ENCODE measurements at regions not wholly inside any gene's neighbourhood (a gene's known extent, or its start where the extent isn't known, plus 50 kb on each side); places are given as distances from the start of the nearest gene placed in this dataset.

- dilution Hi-C loops (cut with HindIII; ENCODE audit: low sequenced_read_pairs, unreplicated experiment) (no loop called here), in situ Hi-C loops (cut with MboI; ENCODE audit: low sequenced_read_pairs) (no loop called here), intact Hi-C loops (cut with micrococcal nuclease) (no loop called here)
- H2AK9ac ChIP-seq (replicated peaks; ENCODE audit: low read depth, low read length, poor library complexity): no peak overlapping the region
- H3K4me1 ChIP-seq (ENCODE audit: control insufficient read depth, insufficient read depth, low read length): no peaks in the 10 kb centered on the region
- POLR2A ChIA-PET (ENCODE audit: unreplicated experiment): no interaction called here
- H3K27me3 ChIP-seq (ENCODE audit: control insufficient read depth, insufficient read depth, low read length): no peaks in the 10 kb centered on the region
- H3K9ac ChIP-seq (ENCODE audit: low read depth, low read length): no peak overlapping the region
- H2AK5ac ChIP-seq (ENCODE audit: low read depth, low read length): no peak overlapping the region
- no peak overlapping the region for H4K5ac ChIP-seq (ENCODE audit: low read depth, low read length)
- no peaks in the 10 kb centered on the region for H3K9me3 ChIP-seq (ENCODE audit: control insufficient read depth, insufficient read depth, low read length)
- H2AFZ ChIP-seq (replicated peaks; ENCODE audit: low read length, poor library complexity): no peak overlapping the region
- no peak overlapping the region for H4K91ac ChIP-seq (ENCODE audit: insufficient read depth, low read depth, low read length)
- H3K36me3 ChIP-seq (ENCODE audit: control insufficient read depth, insufficient read depth, low read length): no peaks in the 10 kb centered on the region
- no peak overlapping the region for H3K23ac ChIP-seq (ENCODE audit: low read depth, low read length)
- CTCF ChIA-PET: no interaction called here
- no peaks in the 10 kb centered on the region for H3K9me1 ChIP-seq (ENCODE audit: insufficient read depth, low read length)
- ATAC-seq (ENCODE audit: low read depth): no peak
- no peak overlapping the region for H3K4ac ChIP-seq (ENCODE audit: low read depth, low read length)
- no peak overlapping the region for H3K4me3 ChIP-seq (ENCODE audit: insufficient read depth, low read depth, low read length)
- no CpG with 5 or more reads among the region's 3 CpGs for WGBS, 2 experiments (ENCODE audit: extremely low coverage in 2 of 2, insufficient read length in 1 of 2)
- no peak overlapping the region for H2BK120ac ChIP-seq (ENCODE audit: low read depth, low read length)
- no peak overlapping the region for H3K56ac ChIP-seq (ENCODE audit: extremely low read depth, insufficient read depth, low read length)
- no TSS peak for BruUV-seq (replicated peaks)
- no peak overlapping the region for H3K14ac ChIP-seq (replicated peaks; ENCODE audit: low read depth, low read length)
- H2BK15ac ChIP-seq (ENCODE audit: low read depth, low read length): no peak overlapping the region
- no peak overlapping the region for H3K4me2 ChIP-seq (ENCODE audit: low read depth, low read length)
- no peak for DNase-seq
- no peak overlapping the region for H3K27ac ChIP-seq (ENCODE audit: insufficient read depth, low read length)
- no peak overlapping the region for H2BK20ac ChIP-seq (ENCODE audit: low read depth, low read length)
- TF ChIP-seq NFE2L2 (IDR thresholded peaks at IDR 0.05; ENCODE audit: low read depth, low read length) (no peak), SMC3 (IDR thresholded peaks at IDR 0.05; ENCODE audit: low read depth, low read length) (no peak), MAFK (IDR thresholded peaks at IDR 0.05; ENCODE audit: low read depth, low read length) (no peak), MXI1 (IDR thresholded peaks at IDR 0.05; ENCODE audit: borderline replicate concordance, low read depth, low read length) (no peak), FOS (IDR thresholded peaks at IDR 0.05; ENCODE audit: low read depth, low read length) (no peak), MAZ (IDR thresholded peaks at IDR 0.05; ENCODE audit: borderline replicate concordance, low read depth, low read length) (no peak), RFX5 (IDR thresholded peaks at IDR 0.05; ENCODE audit: low read depth, low read length) (no peak), RCOR1 (IDR thresholded peaks at IDR 0.05; ENCODE audit: insufficient replicate concordance, low read length) (no peak), CEBPB (IDR thresholded peaks at IDR 0.05; ENCODE audit: low read depth, low read length) (no peak), CTCF (conservative IDR thresholded peaks at IDR 0.05; ENCODE audit: low read depth, low read length) (no peak), BHLHE40 (IDR thresholded peaks at IDR 0.05; ENCODE audit: low read depth, low read length) (no peak), ELK1 (IDR thresholded peaks at IDR 0.05; ENCODE audit: borderline replicate concordance, low read depth, low read length) (no peak), USF2 (IDR thresholded peaks at IDR 0.05; ENCODE audit: low read depth, low read length) (no peak), POLR2A (IDR thresholded peaks at IDR 0.05; ENCODE audit: low read depth, low read length) (no peak), RAD21 (IDR thresholded peaks at IDR 0.05; ENCODE audit: low read length) (no peak)
- no peaks in the 10 kb centered on the region for H3K79me1 ChIP-seq (ENCODE audit: low read depth in 1 of 2, low read length in 2 of 2)
- no peak overlapping the region for H3K18ac ChIP-seq (ENCODE audit: low read depth, low read length)
- H4K20me1 ChIP-seq (ENCODE audit: insufficient read depth, low read length): no peaks in the 10 kb centered on the region
- no peak overlapping the region for H2BK5ac ChIP-seq (ENCODE audit: low read depth, low read length, poor library complexity, severe bottlenecking)
- no peak overlapping the region for H4K8ac ChIP-seq (ENCODE audit: low read depth in 2 of 2, low read length in 2 of 2)
Observed at GRCh38 chr10:9668411-9668810, 1349.3 kb upstream of the CELF2 start.

Measured in IMR-90 (cell line).